OCI-LY3 (cell line): ENCODE measurements at regions not wholly inside any gene's neighbourhood (a gene's known extent, or its start where the extent isn't known, plus 50 kb on each side); places are given as distances from the start of the nearest gene placed in this dataset.

Experiments
- H2AFZ ChIP-seq: fragments of 200-600, 300-600 bp; shearing (Covaris generic); 2 replicates; pipeline ENCODE4 v1.6.0; 2014; ENCODE audit warnings: antibody characterized with exemption, low read depth, low read length
- H3K27ac ChIP-seq: fragments of 200-600, 300-600 bp; sonication (generic); 2 replicates; pipeline ENCODE4 v1.5.1; 2014; ENCODE audit warnings: mild to moderate bottlenecking, low read length, moderate library complexity, mixed read lengths
- H3K27me3 ChIP-seq: fragments of 200-600, 300-600 bp; sonication (generic); 2 replicates; pipeline ENCODE4 v1.6.1; 2014; ENCODE audit warnings: low read depth, low read length, mixed read lengths
- H3K36me3 ChIP-seq: fragments of 200-600, 300-600 bp; sonication (generic); replicated peaks from 2 replicates; pipeline ENCODE3; 2014; ENCODE audit warnings: low read depth, low read length, mixed read lengths
- H3K4me1 ChIP-seq: fragments of 300-600, 200-600 bp; sonication (generic); 2 replicates; pipeline ENCODE4 v1.6.1; 2014; ENCODE audit warnings: low read length, mixed read lengths
- H3K4me2 ChIP-seq: fragments of 200-600, 300-600 bp; sonication (generic); 2 replicates; pipeline ENCODE4 v1.6.1; 2014; ENCODE audit warnings: low read length, mixed read lengths
- H3K4me3 ChIP-seq: fragments of 300-600, 200-600 bp; sonication (generic); 2 replicates; pipeline ENCODE4 v1.5.1; 2014; ENCODE audit warnings: antibody characterized with exemption, mild to moderate bottlenecking, low read length, moderate library complexity
- H3K79me2 ChIP-seq: fragments of 300-600, 200-600 bp; shearing (Covaris generic); 2 replicates; pipeline ENCODE4 v1.6.1; 2014; ENCODE audit warnings: mild to moderate bottlenecking, low read length, mixed read lengths
- H3K9ac ChIP-seq: fragments of 300-600, 200-600 bp; shearing (Covaris generic); 2 replicates; pipeline ENCODE4 v1.6.0; 2014; ENCODE audit warnings: mild to moderate bottlenecking, low read length, moderate library complexity
- H3K9me3 ChIP-seq: fragments of 200-600, 300-600 bp; shearing (Covaris generic); 2 replicates; pipeline ENCODE4 v1.6.1; 2014; ENCODE audit warnings: low read length, mixed read lengths; ENCODE audit not compliant: insufficient read depth
- H4K20me1 ChIP-seq: fragments of 200-600, 300-600 bp; sonication (generic); 2 replicates; pipeline ENCODE4 v1.6.1; 2016; ENCODE audit warnings: low read length, mixed read lengths; ENCODE audit not compliant: insufficient read depth
- EZH2phosphoT487 ChIP-seq: fragments of 200-600 bp; shearing (Covaris generic); IDR thresholded peaks from 2 replicates; pipeline ENCODE4 v1.6.1; 2018; ENCODE audit warnings: antibody characterized with exemption, mixed run types, low read depth
- TF ChIP-seq, protein P1 (sequence below): fragments of 200-600, 300-600 bp; sonication (generic); IDR thresholded peaks from 2 replicates; pipeline ENCODE4 v1.5.1; 2014; ENCODE audit warnings: antibody characterized with exemption, low read length, low read depth

DNA sequence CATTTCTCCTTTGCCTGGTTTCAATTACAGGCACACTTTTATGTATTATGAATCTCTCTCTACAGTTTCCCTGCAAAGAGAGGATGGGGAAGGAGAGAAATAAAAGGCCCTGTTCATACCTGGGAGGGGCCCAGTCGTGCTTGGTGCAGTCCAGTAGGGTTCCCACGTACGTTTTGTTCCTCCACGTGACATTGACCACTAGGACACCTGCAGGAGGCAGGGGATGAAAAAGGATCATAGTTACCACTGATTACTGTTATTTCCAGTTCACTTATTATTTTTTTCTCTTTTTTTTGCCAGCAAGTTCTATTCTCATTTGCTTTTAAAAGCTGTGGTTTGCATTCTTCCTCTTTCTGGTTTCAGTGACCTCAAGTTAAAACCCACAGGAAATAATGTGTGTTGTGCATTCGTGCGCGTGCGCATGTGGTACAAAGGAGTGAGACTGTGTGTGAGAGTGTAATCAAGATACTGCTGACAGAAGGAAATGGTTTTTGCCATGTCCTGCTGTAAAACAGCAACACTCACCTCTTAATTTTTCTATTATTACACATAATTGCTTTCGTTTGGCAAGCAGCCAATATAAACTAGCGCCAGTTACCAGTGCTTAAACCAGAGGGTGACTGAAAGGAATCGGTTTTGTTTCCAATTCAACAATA, 96.8 kb downstream of the ZNF608 start:
- Histone ChIP-seq H3K27me3 (peaks cover 39% of the 10 kb centered on the region), H2AFZ (no peak overlapping the region), H3K79me2 (no peaks in the 10 kb centered on the region), H3K4me3 (peak overlapping the region; percentile 87), H3K9me3 (no peaks in the 10 kb centered on the region), H4K20me1 (peaks cover 12% of the 10 kb centered on the region), H3K4me2 (peak overlapping the region; percentile 96), H3K27ac (peak overlapping the region; percentile 85), H3K36me3 (no peaks in the 10 kb centered on the region), H3K9ac (peak overlapping the region; percentile 44; the same call in 1 of the 2 replicates), H3K4me1 (peaks cover 41% of the 10 kb centered on the region)
- TF ChIP-seq, protein P1, sequence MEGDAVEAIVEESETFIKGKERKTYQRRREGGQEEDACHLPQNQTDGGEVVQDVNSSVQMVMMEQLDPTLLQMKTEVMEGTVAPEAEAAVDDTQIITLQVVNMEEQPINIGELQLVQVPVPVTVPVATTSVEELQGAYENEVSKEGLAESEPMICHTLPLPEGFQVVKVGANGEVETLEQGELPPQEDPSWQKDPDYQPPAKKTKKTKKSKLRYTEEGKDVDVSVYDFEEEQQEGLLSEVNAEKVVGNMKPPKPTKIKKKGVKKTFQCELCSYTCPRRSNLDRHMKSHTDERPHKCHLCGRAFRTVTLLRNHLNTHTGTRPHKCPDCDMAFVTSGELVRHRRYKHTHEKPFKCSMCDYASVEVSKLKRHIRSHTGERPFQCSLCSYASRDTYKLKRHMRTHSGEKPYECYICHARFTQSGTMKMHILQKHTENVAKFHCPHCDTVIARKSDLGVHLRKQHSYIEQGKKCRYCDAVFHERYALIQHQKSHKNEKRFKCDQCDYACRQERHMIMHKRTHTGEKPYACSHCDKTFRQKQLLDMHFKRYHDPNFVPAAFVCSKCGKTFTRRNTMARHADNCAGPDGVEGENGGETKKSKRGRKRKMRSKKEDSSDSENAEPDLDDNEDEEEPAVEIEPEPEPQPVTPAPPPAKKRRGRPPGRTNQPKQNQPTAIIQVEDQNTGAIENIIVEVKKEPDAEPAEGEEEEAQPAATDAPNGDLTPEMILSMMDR = no peak
- peak; percentile 66; the same call in 1 of the 2 replicates for TF ChIP-seq EZH2phosphoT487

DNA sequence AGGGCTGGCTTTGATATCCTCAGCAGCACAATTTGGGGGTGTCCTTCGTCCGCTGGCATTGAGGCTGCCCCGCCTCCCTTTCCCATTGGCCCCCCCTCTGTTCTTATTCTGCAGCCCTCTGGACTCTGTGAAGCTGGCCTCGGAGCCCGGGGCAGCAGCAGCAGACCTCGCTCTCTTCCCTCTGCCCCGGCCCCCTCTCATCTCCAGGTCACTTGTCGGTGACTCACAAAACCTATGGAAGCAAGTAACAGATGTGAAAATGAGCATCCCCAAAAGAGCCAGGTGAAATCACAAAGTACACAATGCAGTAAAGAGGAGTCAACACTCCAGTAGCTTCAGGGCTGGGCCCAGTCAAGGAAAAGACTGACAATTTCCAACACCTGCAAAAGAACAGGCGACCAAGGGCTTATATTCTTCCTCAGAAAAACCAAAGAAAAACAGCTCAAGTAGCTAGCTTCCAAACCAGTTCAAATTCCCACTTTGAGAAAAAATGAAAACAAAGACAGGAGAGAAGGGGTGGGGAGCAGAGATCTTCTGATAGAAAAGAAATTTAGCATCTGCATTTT, 97.5 kb downstream of the ZNF608 start:
- peaks cover 12% of the 10 kb centered on the region for H4K20me1 ChIP-seq
- no peaks in the 10 kb centered on the region for H3K9me3 ChIP-seq
- TF ChIP-seq EZH2phosphoT487 = no peak
- TF ChIP-seq, protein P1 = no peak
- peak overlapping the region; percentile 96 for H3K4me2 ChIP-seq
- H3K4me3 ChIP-seq = peak overlapping the region; percentile 58
- no peak overlapping the region for H3K9ac ChIP-seq
- H3K4me1 ChIP-seq = peaks cover 41% of the 10 kb centered on the region
- H2AFZ ChIP-seq = no peak overlapping the region
- H3K27me3 ChIP-seq = peaks cover 33% of the 10 kb centered on the region
- H3K36me3 ChIP-seq = no peaks in the 10 kb centered on the region
- H3K27ac ChIP-seq = peak overlapping the region; percentile 85
- no peaks in the 10 kb centered on the region for H3K79me2 ChIP-seq

- H3K27me3 ChIP-seq = peaks cover 30% of the 10 kb centered on the region
- no peaks in the 10 kb centered on the region for H3K79me2 ChIP-seq
- TF ChIP-seq, protein P1 = no peak
- no peak for TF ChIP-seq EZH2phosphoT487
- H3K36me3 ChIP-seq = no peaks in the 10 kb centered on the region
- H4K20me1 ChIP-seq = peaks cover 12% of the 10 kb centered on the region
- no peak overlapping the region for H3K4me3 ChIP-seq
- H3K4me2 ChIP-seq = no peak overlapping the region
- no peaks in the 10 kb centered on the region for H3K9me3 ChIP-seq
- H3K27ac ChIP-seq = no peak overlapping the region
- H3K4me1 ChIP-seq = peaks cover 41% of the 10 kb centered on the region
- no peak overlapping the region for H2AFZ ChIP-seq
- no peak overlapping the region for H3K9ac ChIP-seq
These were observed 99.1 kb downstream of the ZNF608 start for GRCh38 chr5:124647352-124647751.

- no peaks in the 10 kb centered on the region for H3K9me3 ChIP-seq
- no peak overlapping the region for H3K4me2 ChIP-seq
- no peak overlapping the region for H2AFZ ChIP-seq
- TF ChIP-seq, protein P1 = no peak
- TF ChIP-seq EZH2phosphoT487 = no peak
- H3K27ac ChIP-seq = no peak overlapping the region
- peaks cover 38% of the 10 kb centered on the region for H3K4me1 ChIP-seq
- H3K9ac ChIP-seq = no peak overlapping the region
- H3K27me3 ChIP-seq = peaks cover 24% of the 10 kb centered on the region
- no peak overlapping the region for H3K4me3 ChIP-seq
- no peaks in the 10 kb centered on the region for H3K79me2 ChIP-seq
- H4K20me1 ChIP-seq = peaks cover 12% of the 10 kb centered on the region
- no peaks in the 10 kb centered on the region for H3K36me3 ChIP-seq
These were observed 101.0 kb downstream of the ZNF608 start for GRCh38 chr5:124645396-124645795.
